ENCODE measurements at regions not wholly inside any gene's neighbourhood (a gene's known extent, or its start where the extent isn't known, plus 50 kb on each side); places are given as distances from the start of the nearest gene placed in this dataset.

- Histone ChIP-seq H3K18ac (ENCODE audit: low read length) (no peak overlapping the region), H2AFZ (ENCODE audit: low read length) (no peak overlapping the region), H3K9me3 (replicated peaks in 1 of 2; ENCODE audit: control insufficient read depth in 2 of 2, insufficient read depth in 1 of 2, low read depth in 1 of 2, low read length in 2 of 2) (no peaks in the 10 kb centered on the region), H3K27me3 (ENCODE audit: control insufficient read depth in 3 of 3, insufficient read depth in 3 of 3, low read depth in 1 of 3, low read length in 3 of 3) (no peaks in the 10 kb centered on the region), H3K14ac (ENCODE audit: low read length) (no peak overlapping the region), H3K4ac (ENCODE audit: low read length) (no peak overlapping the region), H3K79me1 (ENCODE audit: low read depth, low read length) (no peaks in the 10 kb centered on the region), H3K4me1 (ENCODE audit: control insufficient read depth in 2 of 2, insufficient read depth in 1 of 2, low read depth in 1 of 2, low read length in 2 of 2) (no peaks in the 10 kb centered on the region), H4K91ac (ENCODE audit: low read depth, low read length, poor library complexity) (no peak overlapping the region), H2BK5ac (ENCODE audit: low read length) (no peak overlapping the region), H4K8ac (ENCODE audit: low read depth, low read length) (no peak overlapping the region), H2BK15ac (ENCODE audit: low read length) (no peak overlapping the region), H3K4me2 (ENCODE audit: insufficient read depth, low read length, poor library complexity, severe bottlenecking) (no peak overlapping the region), H3K36me3 (replicated peaks in 1 of 2; ENCODE audit: control insufficient read depth in 2 of 2, insufficient read depth in 2 of 2, low read length in 2 of 2) (no peaks in the 10 kb centered on the region), H2AK5ac (ENCODE audit: low read depth, low read length) (no peak overlapping the region), H3K23ac (ENCODE audit: low read depth, low read length, poor library complexity) (no peak overlapping the region), H3K9ac (ENCODE audit: low read depth, low read length, poor library complexity) (no peak overlapping the region), H3K4me3 (ENCODE audit: low read length in 2 of 2) (no peak overlapping the region), H3K27ac (replicated peaks; ENCODE audit: low read length) (no peak overlapping the region), H2BK120ac (ENCODE audit: low read depth, low read length) (no peak overlapping the region), H2BK12ac (ENCODE audit: low read length) (no peak overlapping the region)
- no peak for DNase-seq (ENCODE audit: low spot score)
- no CpG with 5 or more reads among the region's 1 CpG for WGBS, 2 donors (ENCODE audit: extremely low coverage in 2 of 2, insufficient read length in 2 of 2, insufficient replicate concordance in 1 of 2)
Measured at GRCh38 chr6:50539447-50539846, 173.9 kb upstream of the TFAP2D start.

- H2BK15ac ChIP-seq (ENCODE audit: low read length): no peak overlapping the region
- no peak overlapping the region for H4K91ac ChIP-seq (ENCODE audit: low read depth, low read length, poor library complexity)
- H3K27ac ChIP-seq (replicated peaks; ENCODE audit: low read length): no peak overlapping the region
- H3K79me1 ChIP-seq (ENCODE audit: low read depth, low read length): no peaks in the 10 kb centered on the region
- H3K9me3 ChIP-seq (replicated peaks in 1 of 2; ENCODE audit: control insufficient read depth in 2 of 2, insufficient read depth in 1 of 2, low read depth in 1 of 2, low read length in 2 of 2): no peaks in the 10 kb centered on the region
- H3K4me3 ChIP-seq (ENCODE audit: low read length in 2 of 2): no peak overlapping the region
- no peak overlapping the region for H2BK12ac ChIP-seq (ENCODE audit: low read length)
- no peak overlapping the region for H2AK5ac ChIP-seq (ENCODE audit: low read depth, low read length)
- H3K18ac ChIP-seq (ENCODE audit: low read length): no peak overlapping the region
- no peak overlapping the region for H2BK120ac ChIP-seq (ENCODE audit: low read depth, low read length)
- no peak overlapping the region for H2AFZ ChIP-seq (ENCODE audit: low read length)
- no peak overlapping the region for H2BK5ac ChIP-seq (ENCODE audit: low read length)
- no peaks in the 10 kb centered on the region for H3K27me3 ChIP-seq (ENCODE audit: control insufficient read depth in 3 of 3, insufficient read depth in 3 of 3, low read depth in 1 of 3, low read length in 3 of 3)
- WGBS, 2 donors (ENCODE audit: extremely low coverage in 2 of 2, insufficient read length in 2 of 2, insufficient replicate concordance in 1 of 2): no CpG with 5 or more reads among the region's 2 CpGs
- H3K4me2 ChIP-seq (ENCODE audit: insufficient read depth, low read length, poor library complexity, severe bottlenecking): no peak overlapping the region
- no peak overlapping the region for H4K8ac ChIP-seq (ENCODE audit: low read depth, low read length)
- DNase-seq (ENCODE audit: low spot score): no peak
- H3K4ac ChIP-seq (ENCODE audit: low read length): no peak overlapping the region
- no peak overlapping the region for H3K23ac ChIP-seq (ENCODE audit: low read depth, low read length, poor library complexity)
- H3K14ac ChIP-seq (ENCODE audit: low read length): no peak overlapping the region
- H3K9ac ChIP-seq (ENCODE audit: low read depth, low read length, poor library complexity): no peak overlapping the region
- no peaks in the 10 kb centered on the region for H3K36me3 ChIP-seq (replicated peaks in 1 of 2; ENCODE audit: control insufficient read depth in 2 of 2, insufficient read depth in 2 of 2, low read length in 2 of 2)
- H3K4me1 ChIP-seq (ENCODE audit: control insufficient read depth in 2 of 2, insufficient read depth in 1 of 2, low read depth in 1 of 2, low read length in 2 of 2): no peaks in the 10 kb centered on the region
Measured at GRCh38 chr6:50541941-50542340, 171.4 kb upstream of the TFAP2D start.

- Histone ChIP-seq H2AK5ac (ENCODE audit: low read depth, low read length) (no peak overlapping the region), H3K9ac (ENCODE audit: low read depth, low read length, poor library complexity) (no peak overlapping the region), H4K91ac (ENCODE audit: low read depth, low read length, poor library complexity) (no peak overlapping the region), H2BK15ac (ENCODE audit: low read length) (no peak overlapping the region), H3K14ac (ENCODE audit: low read length) (no peak overlapping the region), H3K79me1 (ENCODE audit: low read depth, low read length) (no peaks in the 10 kb centered on the region), H2AFZ (ENCODE audit: low read length) (no peak overlapping the region), H3K4me3 (ENCODE audit: low read length in 2 of 2) (no peak overlapping the region), H3K4ac (ENCODE audit: low read length) (no peak overlapping the region), H3K9me3 (replicated peaks in 1 of 2; ENCODE audit: control insufficient read depth in 2 of 2, insufficient read depth in 1 of 2, low read depth in 1 of 2, low read length in 2 of 2) (no peaks in the 10 kb centered on the region), H3K4me2 (ENCODE audit: insufficient read depth, low read length, poor library complexity, severe bottlenecking) (no peak overlapping the region), H3K18ac (ENCODE audit: low read length) (no peak overlapping the region), H3K27me3 (ENCODE audit: control insufficient read depth in 3 of 3, insufficient read depth in 3 of 3, low read depth in 1 of 3, low read length in 3 of 3) (no peaks in the 10 kb centered on the region), H3K36me3 (replicated peaks in 1 of 2; ENCODE audit: control insufficient read depth in 2 of 2, insufficient read depth in 2 of 2, low read length in 2 of 2) (no peaks in the 10 kb centered on the region), H2BK5ac (ENCODE audit: low read length) (no peak overlapping the region), H2BK12ac (ENCODE audit: low read length) (no peak overlapping the region), H4K8ac (ENCODE audit: low read depth, low read length) (no peak overlapping the region), H3K4me1 (ENCODE audit: control insufficient read depth in 2 of 2, insufficient read depth in 1 of 2, low read depth in 1 of 2, low read length in 2 of 2) (no peaks in the 10 kb centered on the region), H3K27ac (replicated peaks; ENCODE audit: low read length) (no peak overlapping the region), H3K23ac (ENCODE audit: low read depth, low read length, poor library complexity) (no peak overlapping the region), H2BK120ac (ENCODE audit: low read depth, low read length) (no peak overlapping the region)
- WGBS, 2 donors (ENCODE audit: extremely low coverage in 2 of 2, insufficient read length in 2 of 2, insufficient replicate concordance in 1 of 2): no CpG with 5 or more reads among the region's 7 CpGs
- DNase-seq (ENCODE audit: low spot score): no peak
Measured at GRCh38 chr6:50543666-50544065, 169.7 kb upstream of the TFAP2D start.

DNA sequence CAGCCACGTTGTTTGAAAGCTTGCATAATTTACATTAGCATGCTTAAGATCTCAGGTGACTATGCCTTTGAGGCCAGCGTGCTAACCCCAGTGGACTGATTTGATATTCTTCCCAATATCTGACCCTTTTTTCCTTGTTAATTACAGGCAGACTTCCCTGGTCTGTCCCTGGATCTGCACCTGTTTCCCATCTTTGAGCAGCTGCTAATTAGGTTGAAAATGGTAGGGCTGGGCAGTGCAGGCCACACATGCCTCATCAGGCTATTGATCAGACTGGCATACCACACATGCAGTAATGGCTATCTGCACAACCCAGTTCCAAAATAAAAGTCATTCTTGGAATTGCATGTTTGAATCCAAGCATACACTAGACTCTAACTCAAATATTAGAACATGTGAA lies 164.3 kb upstream of the TFAP2D start:
- Histone ChIP-seq H3K4me1 (ENCODE audit: control insufficient read depth in 2 of 2, insufficient read depth in 1 of 2, low read depth in 1 of 2, low read length in 2 of 2) (no peaks in the 10 kb centered on the region), H3K18ac (ENCODE audit: low read length) (no peak overlapping the region), H2BK5ac (ENCODE audit: low read length) (no peak overlapping the region), H2BK120ac (ENCODE audit: low read depth, low read length) (no peak overlapping the region), H2BK12ac (ENCODE audit: low read length) (no peak overlapping the region), H2AFZ (ENCODE audit: low read length) (no peak overlapping the region), H3K9ac (ENCODE audit: low read depth, low read length, poor library complexity) (no peak overlapping the region), H3K27me3 (ENCODE audit: control insufficient read depth in 3 of 3, insufficient read depth in 3 of 3, low read depth in 1 of 3, low read length in 3 of 3) (no peaks in the 10 kb centered on the region), H2AK5ac (ENCODE audit: low read depth, low read length) (no peak overlapping the region), H3K79me1 (ENCODE audit: low read depth, low read length) (no peaks in the 10 kb centered on the region), H4K8ac (ENCODE audit: low read depth, low read length) (no peak overlapping the region), H3K4me3 (ENCODE audit: low read length in 2 of 2) (no peak overlapping the region), H3K36me3 (replicated peaks in 1 of 2; ENCODE audit: control insufficient read depth in 2 of 2, insufficient read depth in 2 of 2, low read length in 2 of 2) (no peaks in the 10 kb centered on the region), H3K4ac (ENCODE audit: low read length) (no peak overlapping the region), H3K27ac (replicated peaks; ENCODE audit: low read length) (no peak overlapping the region), H3K9me3 (replicated peaks in 1 of 2; ENCODE audit: control insufficient read depth in 2 of 2, insufficient read depth in 1 of 2, low read depth in 1 of 2, low read length in 2 of 2) (no peaks in the 10 kb centered on the region), H3K4me2 (ENCODE audit: insufficient read depth, low read length, poor library complexity, severe bottlenecking) (no peak overlapping the region), H4K91ac (ENCODE audit: low read depth, low read length, poor library complexity) (no peak overlapping the region), H3K14ac (ENCODE audit: low read length) (no peak overlapping the region), H3K23ac (ENCODE audit: low read depth, low read length, poor library complexity) (no peak overlapping the region), H2BK15ac (ENCODE audit: low read length) (no peak overlapping the region)
- DNase-seq (ENCODE audit: low spot score): no peak
- no CpG with 5 or more reads among the region's 2 CpGs for WGBS, 2 donors (ENCODE audit: extremely low coverage in 2 of 2, insufficient read length in 2 of 2, insufficient replicate concordance in 1 of 2)

Data from neuronal stem cell (in vitro differentiated cells).